ENCODE measurements at regions not wholly inside any gene's neighbourhood (a gene's known extent, or its start where the extent isn't known, plus 50 kb on each side); places are given as distances from the start of the nearest gene placed in this dataset.

GRCh38 chr9:13500034-13500433 is 220.5 kb upstream of the MPDZ start:
- POLR2A ChIA-PET: no interaction called here
- FAIRE-seq: no peak
- no peak overlapping the region for H3K27ac ChIP-seq
- no peaks in the 10 kb centered on the region for H3K9me3 ChIP-seq
- no peaks in the 10 kb centered on the region for H3K4me1 ChIP-seq
- no peak overlapping the region for H3K4me2 ChIP-seq
- CTCF ChIA-PET: no interaction called here
- no peak for ATAC-seq
- H3K4me3 ChIP-seq: no peak overlapping the region
- TF ChIP-seq MAZ (IDR thresholded peaks at IDR 0.05; ENCODE audit: borderline replicate concordance, low read depth, low read length): no peak
- no peak for TF ChIP-seq JUNB (IDR thresholded peaks at IDR 0.05)
- no peak for TF ChIP-seq CBX2 (IDR thresholded peaks at IDR 0.05; ENCODE audit: borderline replicate concordance, low read depth)
- TF ChIP-seq NFE2L2 (conservative IDR thresholded peaks at IDR 0.05; ENCODE audit: low read length): no peak
- TF ChIP-seq MAX (IDR thresholded peaks at IDR 0.05): no peak
- no peak for TF ChIP-seq EHF (CRISPR knock-in tag; IDR thresholded peaks at IDR 0.05)
- no peak for TF ChIP-seq MYC (IDR thresholded peaks at IDR 0.05; ENCODE audit: borderline replicate concordance, low read length)
- no peak for TF ChIP-seq HOXA7 (CRISPR knock-in tag; IDR thresholded peaks at IDR 0.05)
- TF ChIP-seq FOXS1 (CRISPR knock-in tag; IDR thresholded peaks at IDR 0.05): no peak
- TF ChIP-seq GATA3 (IDR thresholded peaks at IDR 0.05; ENCODE audit: borderline replicate concordance): no peak
- no peak for TF ChIP-seq KDM5A (IDR thresholded peaks at IDR 0.05)
- no peak for TF ChIP-seq CBX8 (IDR thresholded peaks at IDR 0.05)
- no peak for TF ChIP-seq JUN (IDR thresholded peaks at IDR 0.05)
- TF ChIP-seq NPAS2 (CRISPR knock-in tag; IDR thresholded peaks at IDR 0.05; ENCODE audit: borderline replicate concordance): no peak
- TF ChIP-seq BHLHE40 (IDR thresholded peaks at IDR 0.05; ENCODE audit: low read depth, low read length): no peak
- TF ChIP-seq RCOR1 (IDR thresholded peaks at IDR 0.05; ENCODE audit: low read depth, low read length): no peak
- WGBS (ENCODE audit: missing lambda C conversion rate): 0% methylated on average over 1 of the region's 1 CpG
- DNase-seq (ENCODE audit: low read depth in 1 of 2, low spot score in 1 of 2): no peak

- no peak for DNase-seq (ENCODE audit: low read depth in 1 of 2, low spot score in 1 of 2)
- Histone ChIP-seq H3K4me3 (no peak overlapping the region), H3K27ac (no peak overlapping the region), H3K9me3 (no peaks in the 10 kb centered on the region), H3K4me1 (no peaks in the 10 kb centered on the region), H3K4me2 (no peak overlapping the region)
- WGBS (ENCODE audit: missing lambda C conversion rate): 26% methylated on average over 3 of the region's 3 CpGs
- no peak for ATAC-seq
- FAIRE-seq: no peak
- ChIA-PET CTCF (no interaction called here), POLR2A (no interaction called here)
- TF ChIP-seq JUNB (IDR thresholded peaks at IDR 0.05) (no peak), BCL3 (IDR thresholded peaks at IDR 0.05) (no peak), RCOR1 (IDR thresholded peaks at IDR 0.05; ENCODE audit: low read depth, low read length) (no peak), EHMT2 (IDR thresholded peaks at IDR 0.05; ENCODE audit: low read depth) (no peak), FOSL2 (IDR thresholded peaks at IDR 0.05) (no peak), FOSL2 (CRISPR knock-in tag; IDR thresholded peaks at IDR 0.05) (no peak)
- TF ChIP-seq, protein P1, sequence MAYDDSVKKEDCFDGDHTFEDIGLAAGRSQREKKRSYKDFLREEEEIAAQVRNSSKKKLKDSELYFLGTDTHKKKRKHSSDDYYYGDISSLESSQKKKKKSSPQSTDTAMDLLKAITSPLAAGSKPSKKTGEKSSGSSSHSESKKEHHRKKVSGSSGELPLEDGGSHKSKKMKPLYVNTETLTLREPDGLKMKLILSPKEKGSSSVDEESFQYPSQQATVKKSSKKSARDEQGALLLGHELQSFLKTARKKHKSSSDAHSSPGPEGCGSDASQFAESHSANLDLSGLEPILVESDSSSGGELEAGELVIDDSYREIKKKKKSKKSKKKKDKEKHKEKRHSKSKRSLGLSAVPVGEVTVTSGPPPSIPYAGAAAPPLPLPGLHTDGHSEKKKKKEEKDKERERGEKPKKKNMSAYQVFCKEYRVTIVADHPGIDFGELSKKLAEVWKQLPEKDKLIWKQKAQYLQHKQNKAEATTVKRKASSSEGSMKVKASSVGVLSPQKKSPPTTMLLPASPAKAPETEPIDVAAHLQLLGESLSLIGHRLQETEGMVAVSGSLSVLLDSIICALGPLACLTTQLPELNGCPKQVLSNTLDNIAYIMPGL (CRISPR knock-in tag; IDR thresholded peaks at IDR 0.05; ENCODE audit: borderline replicate concordance): no peak
Measured at GRCh38 chr9:13493697-13494096, 214.2 kb upstream of the MPDZ start.

GRCh38 chr9:13491493-13492424 is 212.3 kb upstream of the MPDZ start:
- no peak overlapping the region for H3K4me3 ChIP-seq
- ATAC-seq (no peak), DNase-seq (ENCODE audit: low read depth in 1 of 2, low spot score in 1 of 2) (no peak), FAIRE-seq (no peak)
- H3K4me2 ChIP-seq: no peak overlapping the region
- 7% methylated on average over 11 of the region's 11 CpGs for WGBS (ENCODE audit: missing lambda C conversion rate)
- H3K27ac ChIP-seq: no peak overlapping the region
- H3K9me3 ChIP-seq: no peaks in the 10 kb centered on the region
- H3K4me1 ChIP-seq: no peaks in the 10 kb centered on the region
- ChIA-PET POLR2A (no interaction called here), CTCF (interaction anchor here (1.6 kb wide), 1 partner anchor 10 kb away, joined by 5 read pairs; no protein-coding TSS in a partner anchor)
- TF ChIP-seq CHD2 (IDR thresholded peaks at IDR 0.05; ENCODE audit: low read length, partially characterized antibody): no peak
- no peak for TF ChIP-seq RAD21 (conservative IDR thresholded peaks at IDR 0.05 in 1 of 2, IDR thresholded peaks at IDR 0.05 in 1 of 2)
- TF ChIP-seq, protein P1 (CRISPR knock-in tag; IDR thresholded peaks at IDR 0.05; ENCODE audit: borderline replicate concordance): no peak
- no peak for TF ChIP-seq CBX2 (IDR thresholded peaks at IDR 0.05; ENCODE audit: borderline replicate concordance, low read depth)
- TF ChIP-seq FOSL2 (IDR thresholded peaks at IDR 0.05): no peak
- TF ChIP-seq FOSL2 (CRISPR knock-in tag; IDR thresholded peaks at IDR 0.05): no peak
- TF ChIP-seq, protein P2, sequence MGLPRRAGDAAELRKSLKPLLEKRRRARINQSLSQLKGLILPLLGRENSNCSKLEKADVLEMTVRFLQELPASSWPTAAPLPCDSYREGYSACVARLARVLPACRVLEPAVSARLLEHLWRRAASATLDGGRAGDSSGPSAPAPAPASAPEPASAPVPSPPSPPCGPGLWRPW (IDR thresholded peaks at IDR 0.05): no peak
- TF ChIP-seq GATA3 (IDR thresholded peaks at IDR 0.05; ENCODE audit: borderline replicate concordance): no peak
- no peak for TF ChIP-seq CBX8 (IDR thresholded peaks at IDR 0.05)
- no peak for TF ChIP-seq ELK1 (IDR thresholded peaks at IDR 0.05; ENCODE audit: low read depth, low read length)
- TF ChIP-seq BHLHE40 (IDR thresholded peaks at IDR 0.05; ENCODE audit: low read depth, low read length): no peak
- TF ChIP-seq CEBPB (IDR thresholded peaks at IDR 0.05): no peak
- no peak for TF ChIP-seq CHD4 (IDR thresholded peaks at IDR 0.05; ENCODE audit: borderline replicate concordance)

All from A549 (cell line).